Mesodermal cell (in vitro differentiated cells): ENCODE measurements at regions not wholly inside any gene's neighbourhood (a gene's known extent, or its start where the extent isn't known, plus 50 kb on each side); places are given as distances from the start of the nearest gene placed in this dataset.

Experiments
- H3K27ac ChIP-seq: 2 replicates; pipeline ENCODE4 v1.7.0; 2013; ENCODE audit warnings: mild to moderate bottlenecking, low read depth, low read length, moderate library complexity; ENCODE audit not compliant: severe bottlenecking
- H3K36me3 ChIP-seq: 2 replicates; pipeline ENCODE4 v1.7.1; 2013; ENCODE audit warnings: mild to moderate bottlenecking, low read length, moderate library complexity; ENCODE audit not compliant: control insufficient read depth, insufficient read depth
- H3K4me1 ChIP-seq: one replicate; pipeline ENCODE4 v1.7.1; 2013; ENCODE audit warnings: mild to moderate bottlenecking, low read length; ENCODE audit not compliant: insufficient read depth, control insufficient read depth, poor library complexity, severe bottlenecking
- H3K4me3 ChIP-seq: 2 replicates; pipeline ENCODE4 v1.7.0; 2013; ENCODE audit warnings: low read length, control low read depth, mild to moderate bottlenecking; ENCODE audit not compliant: insufficient read depth, poor library complexity, severe bottlenecking; ENCODE audit errors: extremely low read depth
- H3K9me3 ChIP-seq: 2 replicates; pipeline ENCODE4 v1.7.1; 2013; ENCODE audit warnings: mild to moderate bottlenecking, low read length, moderate library complexity; ENCODE audit not compliant: control insufficient read depth
- WGBS, 2 experiments: methylation state at CpG; one replicate each; pipeline ENCODE4 v1.1.5; 2013; ENCODE audit warnings: missing lambda C conversion rate in 2 of 2; ENCODE audit not compliant: insufficient coverage in 2 of 2; 5-methylcytosine and 5-hydroxymethylcytosine counted together

- H3K27ac ChIP-seq, result no peak overlapping the region
- no peaks in the 10 kb centered on the region for H3K4me1 ChIP-seq
- 95% methylated on average over 2 of the region's 2 CpGs; no CpG with 5 or more reads in 1 of the 2 experiments for WGBS, 2 experiments
- no peak overlapping the region for H3K4me3 ChIP-seq
- no peaks in the 10 kb centered on the region for H3K9me3 ChIP-seq
- no peaks in the 10 kb centered on the region for H3K36me3 ChIP-seq
Measured at GRCh38 chr2:217085543-217085942, 225.7 kb upstream of the TNP1 start.

- Histone ChIP-seq H3K4me3 (no peak overlapping the region), H3K9me3 (no peaks in the 10 kb centered on the region), H3K27ac (no peak overlapping the region), H3K36me3 (no peaks in the 10 kb centered on the region), H3K4me1 (peaks cover 5% of the 10 kb centered on the region)
- no CpG with 5 or more reads among the region's 5 CpGs for WGBS, 2 experiments
Measured at GRCh38 chr2:217081799-217082198, 221.9 kb upstream of the TNP1 start.

DNA sequence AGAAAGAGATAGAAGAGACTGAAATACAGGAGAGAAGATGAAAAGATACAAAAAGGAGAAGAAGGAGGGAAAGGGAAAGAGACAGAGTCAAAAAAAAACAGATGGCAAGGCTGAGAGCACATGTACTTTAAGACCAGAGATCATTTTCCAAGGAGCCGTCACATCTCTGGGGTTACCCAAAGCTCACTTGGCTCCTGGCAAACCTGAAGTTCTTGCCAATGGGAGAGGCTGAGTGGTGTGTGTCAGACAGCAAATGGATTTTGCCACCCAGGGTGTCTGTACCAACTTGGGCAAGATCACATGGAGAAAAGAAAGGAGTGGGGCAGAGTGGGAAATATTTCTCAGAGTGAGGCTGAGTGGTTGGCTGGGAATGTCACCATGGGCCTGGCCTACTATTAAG lies 219.3 kb upstream of the TNP1 start:
- Histone ChIP-seq H3K9me3 (no peaks in the 10 kb centered on the region), H3K36me3 (no peaks in the 10 kb centered on the region), H3K4me3 (no peak overlapping the region), H3K4me1 (peaks cover 10% of the 10 kb centered on the region), H3K27ac (no peak overlapping the region)
- 92 to 100% methylated on average over 1 of the region's 1 CpG for WGBS, 2 experiments

GRCh38 chr2:217077831-217078407 lies 218.1 kb upstream of the TNP1 start:
- H3K27ac ChIP-seq, result no peak overlapping the region
- H3K9me3 ChIP-seq, result no peaks in the 10 kb centered on the region
- no peaks in the 10 kb centered on the region for H3K36me3 ChIP-seq
- 100% methylated on average over 1 of the region's 1 CpG; no CpG with 5 or more reads in 1 of the 2 experiments for WGBS, 2 experiments
- peaks cover 10% of the 10 kb centered on the region for H3K4me1 ChIP-seq
- no peak overlapping the region for H3K4me3 ChIP-seq

DNA sequence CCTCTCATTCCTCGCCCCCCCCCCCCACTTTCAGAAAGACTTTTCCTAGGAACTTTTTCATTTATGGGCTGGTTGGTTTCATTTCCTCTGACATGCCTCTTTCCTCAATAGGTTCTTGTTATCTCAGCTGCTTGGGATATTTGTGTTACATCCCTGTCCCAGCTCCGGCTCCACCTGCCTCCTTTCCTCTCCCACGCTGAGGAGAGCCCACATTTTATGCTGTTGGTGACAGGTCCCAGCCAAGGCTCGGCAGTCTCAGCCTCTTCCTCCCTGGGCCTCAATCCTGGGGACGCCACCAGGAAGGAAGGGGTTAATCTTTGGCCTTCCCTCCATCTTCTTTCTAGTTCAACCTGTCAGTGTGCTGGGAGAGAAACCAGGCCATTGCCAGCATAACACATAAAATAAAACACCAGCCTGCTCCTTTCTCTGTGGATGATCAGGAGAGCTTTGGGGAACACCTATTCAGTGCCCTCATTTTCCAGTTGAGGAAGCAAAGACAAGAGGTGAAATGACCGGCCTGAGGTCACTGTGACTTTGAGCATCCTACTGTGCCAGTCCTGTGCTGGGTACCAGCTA lies 216.9 kb upstream of the TNP1 start:
- no peaks in the 10 kb centered on the region for H3K36me3 ChIP-seq
- peaks cover 10% of the 10 kb centered on the region for H3K4me1 ChIP-seq
- 86 to 98% methylated on average over 4 of the region's 6 CpGs for WGBS, 2 experiments
- no peak overlapping the region for H3K27ac ChIP-seq
- H3K4me3 ChIP-seq, result no peak overlapping the region
- no peaks in the 10 kb centered on the region for H3K9me3 ChIP-seq

GRCh38 chr2:217076058-217076435 lies 216.2 kb upstream of the TNP1 start:
- WGBS, 2 experiments, result 91 to 100% methylated on average over 3 of the region's 3 CpGs
- H3K27ac ChIP-seq, result no peak overlapping the region
- no peaks in the 10 kb centered on the region for H3K9me3 ChIP-seq
- H3K36me3 ChIP-seq, result no peaks in the 10 kb centered on the region
- no peak overlapping the region for H3K4me3 ChIP-seq
- peaks cover 10% of the 10 kb centered on the region for H3K4me1 ChIP-seq

DNA sequence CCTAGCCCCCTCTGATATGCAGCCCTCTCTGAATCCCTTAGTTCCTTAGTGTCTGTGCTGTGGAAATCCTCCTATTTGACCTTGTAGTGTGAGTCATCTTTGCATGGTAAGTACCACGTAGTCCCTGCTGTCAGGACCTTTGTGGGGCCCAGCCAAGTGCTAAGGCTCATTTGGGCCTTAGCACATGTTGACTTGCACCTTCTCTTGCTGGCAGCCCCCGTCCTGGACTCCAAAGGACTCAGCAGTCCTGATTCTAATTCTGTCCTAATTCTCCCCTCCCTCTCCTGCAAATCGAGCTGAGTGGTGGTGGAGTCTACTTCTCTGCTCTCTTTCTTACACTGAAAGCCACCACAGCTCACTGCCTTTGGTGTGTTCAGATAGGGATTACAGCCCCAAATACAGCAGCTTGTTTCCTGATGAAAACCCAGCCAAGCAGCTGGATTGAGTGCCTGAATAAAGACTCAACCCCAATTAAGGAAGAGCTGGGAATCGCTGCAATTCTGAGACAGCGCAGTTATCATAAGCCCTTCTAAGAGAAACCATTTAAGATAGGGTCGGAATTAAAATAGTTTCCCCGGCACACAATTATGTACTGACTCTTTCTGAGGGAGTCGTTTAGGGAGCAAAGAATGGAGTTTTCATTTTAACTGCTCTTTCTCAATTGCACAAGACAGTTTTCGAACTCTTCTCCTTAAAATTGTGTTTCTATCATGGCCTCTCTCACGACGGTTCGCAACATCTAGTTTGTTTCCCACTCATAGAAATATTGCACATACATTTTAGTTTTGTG lies 215.6 kb upstream of the TNP1 start:
- no peak overlapping the region for H3K4me3 ChIP-seq
- no peak overlapping the region for H3K27ac ChIP-seq
- H3K36me3 ChIP-seq, result no peaks in the 10 kb centered on the region
- WGBS, 2 experiments, result 83 to 94% methylated on average over 5 to 6 of the region's 12 CpGs
- no peaks in the 10 kb centered on the region for H3K9me3 ChIP-seq
- peaks cover 10% of the 10 kb centered on the region for H3K4me1 ChIP-seq

GRCh38 chr2:217074576-217075255 lies 214.9 kb upstream of the TNP1 start:
- Histone ChIP-seq H3K9me3 (no peaks in the 10 kb centered on the region), H3K36me3 (no peaks in the 10 kb centered on the region), H3K4me3 (no peak overlapping the region), H3K27ac (no peak overlapping the region), H3K4me1 (peaks cover 13% of the 10 kb centered on the region)
- 75 to 83% methylated on average over 4 to 5 of the region's 6 CpGs for WGBS, 2 experiments

DNA sequence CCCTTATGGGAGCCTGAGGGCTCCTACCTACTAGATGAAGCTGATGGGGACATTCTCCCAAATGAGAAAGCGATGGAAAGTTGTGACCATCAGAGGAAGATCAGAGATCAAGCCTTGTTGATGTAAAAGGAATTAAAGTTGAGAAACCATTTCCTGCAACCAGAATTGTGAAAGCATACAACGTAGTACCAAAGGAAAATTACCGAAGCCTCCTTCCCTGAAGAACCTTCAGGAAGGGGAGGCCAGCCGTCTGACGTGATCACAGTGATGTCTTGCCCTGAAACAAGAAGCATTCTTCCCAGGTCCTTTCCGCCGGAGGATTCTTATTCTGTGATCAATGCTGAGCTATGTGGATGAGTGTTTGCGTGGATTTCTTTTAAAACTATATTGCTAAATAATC lies 211.6 kb upstream of the TNP1 start:
- Histone ChIP-seq H3K9me3 (peaks cover 10% of the 10 kb centered on the region), H3K4me3 (no peak overlapping the region), H3K4me1 (peaks cover 8% of the 10 kb centered on the region), H3K27ac (no peak overlapping the region), H3K36me3 (no peaks in the 10 kb centered on the region)
- WGBS, 2 experiments, result 73 to 96% methylated on average over 3 to 5 of the region's 8 CpGs

GRCh38 chr2:217070611-217071010 lies 210.7 kb upstream of the TNP1 start:
- H3K4me3 ChIP-seq, result no peak overlapping the region
- H3K27ac ChIP-seq, result no peak overlapping the region
- no CpG with 5 or more reads among the region's 1 CpG for WGBS, 2 experiments
- peaks cover 13% of the 10 kb centered on the region for H3K9me3 ChIP-seq
- H3K36me3 ChIP-seq, result no peaks in the 10 kb centered on the region
- peaks cover 8% of the 10 kb centered on the region for H3K4me1 ChIP-seq
